ENCODE measurements at regions not wholly inside any gene's neighbourhood (a gene's known extent, or its start where the extent isn't known, plus 50 kb on each side); places are given as distances from the start of the nearest gene placed in this dataset.

- no peak for DNase-seq (ENCODE audit: low read depth, low spot score)
- in situ Hi-C loops (cut with HindIII; ENCODE audit: low sequenced_read_pairs) = no loop called here
- no peak for TF ChIP-seq CTCF (IDR thresholded peaks at IDR 0.05; ENCODE audit: low read depth, low read length)
- no peak overlapping the region for H3K4me3 ChIP-seq (ENCODE audit: low read depth, low read length)
These were observed 1752.0 kb upstream of the TENM3 start for GRCh38 chr4:180491210-180491609.

- in situ Hi-C loops (cut with HindIII; ENCODE audit: low sequenced_read_pairs) = no loop called here
- H3K4me3 ChIP-seq (ENCODE audit: low read depth, low read length) = no peak overlapping the region
- no peak for DNase-seq (ENCODE audit: low read depth, low spot score)
- TF ChIP-seq CTCF (IDR thresholded peaks at IDR 0.05; ENCODE audit: low read depth, low read length) = no peak
These were observed 1749.9 kb upstream of the TENM3 start for GRCh38 chr4:180493299-180493698.

GRCh38 chr4:180500154-180500553 is 1743.0 kb upstream of the TENM3 start:
- TF ChIP-seq CTCF (IDR thresholded peaks at IDR 0.05; ENCODE audit: low read depth, low read length) = no peak
- DNase-seq (ENCODE audit: low read depth, low spot score) = no peak
- H3K4me3 ChIP-seq (ENCODE audit: low read depth, low read length) = no peak overlapping the region
- in situ Hi-C loops (cut with HindIII; ENCODE audit: low sequenced_read_pairs) = no loop called here

GRCh38 chr4:180512801-180513475 is 1730.3 kb upstream of the TENM3 start:
- in situ Hi-C loops (cut with HindIII; ENCODE audit: low sequenced_read_pairs) = no loop called here
- no peak overlapping the region for H3K4me3 ChIP-seq (ENCODE audit: low read depth, low read length)
- TF ChIP-seq CTCF (IDR thresholded peaks at IDR 0.05; ENCODE audit: low read depth, low read length) = no peak

GRCh38 chr4:180518906-180519305 is 1724.3 kb upstream of the TENM3 start:
- in situ Hi-C loops (cut with HindIII; ENCODE audit: low sequenced_read_pairs) = no loop called here
- TF ChIP-seq CTCF (IDR thresholded peaks at IDR 0.05; ENCODE audit: low read depth, low read length) = no peak
- DNase-seq (ENCODE audit: low read depth, low spot score) = no peak
- H3K4me3 ChIP-seq (ENCODE audit: low read depth, low read length) = no peak overlapping the region

More at GRCh38 chr4:180512801-180513475, 1730.3 kb upstream of the TENM3 start:
- DNase-seq (ENCODE audit: low read depth, low spot score) = no peak

- DNase-seq (ENCODE audit: low read depth, low spot score) = no peak
- no peak overlapping the region for H3K4me3 ChIP-seq (ENCODE audit: low read depth, low read length)
- TF ChIP-seq CTCF (IDR thresholded peaks at IDR 0.05; ENCODE audit: low read depth, low read length) = no peak
- in situ Hi-C loops (cut with HindIII; ENCODE audit: low sequenced_read_pairs) = no loop called here
These were observed 1722.0 kb upstream of the TENM3 start for GRCh38 chr4:180521181-180521580.

Measured in astrocyte of the spinal cord (primary cell).